ENCODE measurements at regions not wholly inside any gene's neighbourhood (a gene's known extent, or its start where the extent isn't known, plus 50 kb on each side); places are given as distances from the start of the nearest gene placed in this dataset.

- H3K4me2 ChIP-seq: no peak overlapping the region
- H3K4me3 ChIP-seq: no peak overlapping the region
- intact Hi-C loops (cut with micrococcal nuclease; ENCODE audit: unreplicated experiment): no loop called here
- no peaks in the 10 kb centered on the region for H3K9me2 ChIP-seq (ENCODE audit: insufficient read depth)
- peaks cover 91% of the 10 kb centered on the region for H3K27me3 ChIP-seq (ENCODE audit: insufficient read depth, low read depth)
- no peaks in the 10 kb centered on the region for H4K20me1 ChIP-seq (ENCODE audit: insufficient read depth)
- CTCF ChIA-PET: no interaction called here
- DNase-seq: no peak
- no peak overlapping the region for H2AFZ ChIP-seq
- no peak overlapping the region for H3K27ac ChIP-seq
- no peaks in the 10 kb centered on the region for H3F3A ChIP-seq (ENCODE audit: insufficient read depth, low read depth)
- H3K36me3 ChIP-seq (ENCODE audit: low read depth): no peaks in the 10 kb centered on the region
- TF ChIP-seq, protein P1, sequence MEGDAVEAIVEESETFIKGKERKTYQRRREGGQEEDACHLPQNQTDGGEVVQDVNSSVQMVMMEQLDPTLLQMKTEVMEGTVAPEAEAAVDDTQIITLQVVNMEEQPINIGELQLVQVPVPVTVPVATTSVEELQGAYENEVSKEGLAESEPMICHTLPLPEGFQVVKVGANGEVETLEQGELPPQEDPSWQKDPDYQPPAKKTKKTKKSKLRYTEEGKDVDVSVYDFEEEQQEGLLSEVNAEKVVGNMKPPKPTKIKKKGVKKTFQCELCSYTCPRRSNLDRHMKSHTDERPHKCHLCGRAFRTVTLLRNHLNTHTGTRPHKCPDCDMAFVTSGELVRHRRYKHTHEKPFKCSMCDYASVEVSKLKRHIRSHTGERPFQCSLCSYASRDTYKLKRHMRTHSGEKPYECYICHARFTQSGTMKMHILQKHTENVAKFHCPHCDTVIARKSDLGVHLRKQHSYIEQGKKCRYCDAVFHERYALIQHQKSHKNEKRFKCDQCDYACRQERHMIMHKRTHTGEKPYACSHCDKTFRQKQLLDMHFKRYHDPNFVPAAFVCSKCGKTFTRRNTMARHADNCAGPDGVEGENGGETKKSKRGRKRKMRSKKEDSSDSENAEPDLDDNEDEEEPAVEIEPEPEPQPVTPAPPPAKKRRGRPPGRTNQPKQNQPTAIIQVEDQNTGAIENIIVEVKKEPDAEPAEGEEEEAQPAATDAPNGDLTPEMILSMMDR (conservative IDR thresholded peaks at IDR 0.05): no peak
- H3K4me1 ChIP-seq (replicated peaks; ENCODE audit: insufficient read depth): no peaks in the 10 kb centered on the region
- no TSS peak for BruUV-seq (replicated peaks)
- no peaks in the 10 kb centered on the region for H3K79me2 ChIP-seq (ENCODE audit: low read depth)
- no peaks in the 10 kb centered on the region for H3K9me3 ChIP-seq (ENCODE audit: insufficient read depth, low read depth)
- POLR2A ChIA-PET (ENCODE audit: unreplicated experiment): no interaction called here
These were observed 170.6 kb upstream of the MVB12B start for GRCh38 chr9:126155756-126156664.

- POLR2A ChIA-PET (ENCODE audit: unreplicated experiment): no interaction called here
- peaks cover 91% of the 10 kb centered on the region for H3K27me3 ChIP-seq (ENCODE audit: insufficient read depth, low read depth)
These were observed 169.7 kb upstream of the MVB12B start for GRCh38 chr9:126156898-126157297.

GRCh38 chr9:126157423-126157822 lies 169.2 kb upstream of the MVB12B start:
- intact Hi-C loops (cut with micrococcal nuclease; ENCODE audit: unreplicated experiment): no loop called here
- Histone ChIP-seq H3K4me1 (replicated peaks; ENCODE audit: insufficient read depth) (no peaks in the 10 kb centered on the region), H4K20me1 (ENCODE audit: insufficient read depth) (no peaks in the 10 kb centered on the region), H3F3A (ENCODE audit: insufficient read depth, low read depth) (no peaks in the 10 kb centered on the region), H3K27ac (no peak overlapping the region), H3K27me3 (ENCODE audit: insufficient read depth, low read depth) (peaks cover 91% of the 10 kb centered on the region), H3K79me2 (ENCODE audit: low read depth) (no peaks in the 10 kb centered on the region), H3K9me3 (ENCODE audit: insufficient read depth, low read depth) (no peaks in the 10 kb centered on the region), H3K4me2 (no peak overlapping the region), H3K36me3 (ENCODE audit: low read depth) (no peaks in the 10 kb centered on the region), H2AFZ (no peak overlapping the region), H3K4me3 (no peak overlapping the region), H3K9me2 (ENCODE audit: insufficient read depth) (no peaks in the 10 kb centered on the region)
- no peak for TF ChIP-seq EZH2 (IDR thresholded peaks at IDR 0.05; ENCODE audit: low read depth)
- TF ChIP-seq, protein P1 (conservative IDR thresholded peaks at IDR 0.05): no peak
- no TSS peak for BruUV-seq (replicated peaks)
- POLR2A ChIA-PET (ENCODE audit: unreplicated experiment): no interaction called here
- CTCF ChIA-PET: interaction anchor here (0.7 kb wide), 1 partner anchor 563 kb away, joined by 3 read pairs; no protein-coding TSS in a partner anchor
- DNase-seq: no peak

More at GRCh38 chr9:126156898-126157297, 169.7 kb upstream of the MVB12B start:
- no peak overlapping the region for H3K27ac ChIP-seq
- no peak overlapping the region for H3K4me2 ChIP-seq
- no TSS peak for BruUV-seq (replicated peaks)
- no peaks in the 10 kb centered on the region for H3F3A ChIP-seq (ENCODE audit: insufficient read depth, low read depth)
- H4K20me1 ChIP-seq (ENCODE audit: insufficient read depth): no peaks in the 10 kb centered on the region
- no peaks in the 10 kb centered on the region for H3K9me2 ChIP-seq (ENCODE audit: insufficient read depth)
- TF ChIP-seq, protein P1 (conservative IDR thresholded peaks at IDR 0.05): no peak
- no peak for TF ChIP-seq EZH2 (IDR thresholded peaks at IDR 0.05; ENCODE audit: low read depth)
- no peaks in the 10 kb centered on the region for H3K9me3 ChIP-seq (ENCODE audit: insufficient read depth, low read depth)
- H3K36me3 ChIP-seq (ENCODE audit: low read depth): no peaks in the 10 kb centered on the region
- no peak overlapping the region for H2AFZ ChIP-seq
- H3K79me2 ChIP-seq (ENCODE audit: low read depth): no peaks in the 10 kb centered on the region
- H3K4me1 ChIP-seq (replicated peaks; ENCODE audit: insufficient read depth): no peaks in the 10 kb centered on the region
- intact Hi-C loops (cut with micrococcal nuclease; ENCODE audit: unreplicated experiment): no loop called here
- H3K4me3 ChIP-seq: no peak overlapping the region
- DNase-seq: no peak
- CTCF ChIA-PET: interaction anchor here (0.7 kb wide), 1 partner anchor 563 kb away, joined by 3 read pairs; no protein-coding TSS in a partner anchor
